ENCODE measurements at regions not wholly inside any gene's neighbourhood (a gene's known extent, or its start where the extent isn't known, plus 50 kb on each side); places are given as distances from the start of the nearest gene placed in this dataset.

DNA sequence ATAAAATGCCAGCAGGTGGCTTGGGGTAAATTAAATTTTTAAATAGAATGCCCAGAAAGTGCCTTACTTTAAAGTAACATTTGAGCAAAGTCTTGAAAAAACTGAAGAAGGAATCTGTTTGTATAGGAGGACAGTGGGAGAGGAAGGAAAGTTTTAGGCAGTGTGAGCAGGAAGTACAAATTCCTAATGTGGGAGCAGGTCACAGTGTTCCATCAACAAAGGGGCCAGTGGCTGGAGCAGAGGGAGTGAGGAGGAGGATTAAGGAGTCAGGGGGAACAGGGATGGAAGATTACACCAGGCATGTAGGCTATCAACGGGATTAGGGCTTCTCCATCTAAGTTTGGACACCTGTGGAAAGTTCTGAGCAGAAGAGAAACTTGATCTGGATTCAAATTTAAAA lies 439.2 kb upstream of the REG3G start:
- H3K9me3 Mint-ChIP-seq = peaks cover 29% of the 10 kb centered on the region
- no peaks in the 10 kb centered on the region for H3K4me1 Mint-ChIP-seq
- no peak overlapping the region for H3K4me3 Mint-ChIP-seq

GRCh38 chr2:78589871-78590270 lies 435.6 kb upstream of the REG3G start:
- Mint-ChIP-seq H3K27ac (no peak overlapping the region), H3K36me3 (no peaks in the 10 kb centered on the region), H3K9me3 (peaks cover 31% of the 10 kb centered on the region), H3K4me1 (no peaks in the 10 kb centered on the region), H3K4me3 (no peak overlapping the region)
- DNase-seq (ENCODE audit: low spot score in 2 of 2) (no peak), ATAC-seq (no peak)

More for the DNA sequence above, 439.2 kb upstream of the REG3G start:
- Mint-ChIP-seq H3K27ac (no peak overlapping the region), H3K36me3 (no peaks in the 10 kb centered on the region)
- DNase-seq (ENCODE audit: low spot score in 2 of 2) (no peak), ATAC-seq (no peak)

DNA sequence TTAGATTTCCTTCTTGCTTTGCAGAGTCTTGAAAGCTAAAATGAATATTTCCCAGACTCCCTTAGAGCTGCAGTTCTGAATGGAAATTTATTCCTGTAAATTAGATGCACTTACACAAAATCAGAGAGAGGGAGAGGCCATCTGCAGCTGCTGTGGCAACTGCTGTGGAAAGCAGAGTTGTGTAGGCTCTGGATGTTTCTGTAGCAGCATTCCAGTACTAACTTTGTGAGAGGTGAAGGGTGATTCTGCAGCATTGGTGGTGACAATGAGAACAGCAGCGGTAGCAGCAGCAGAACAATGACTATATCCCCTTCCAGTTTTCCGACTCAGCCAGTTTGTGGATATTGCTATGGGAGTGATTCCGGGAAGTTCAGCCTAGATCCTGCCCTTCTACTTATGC lies 433.0 kb upstream of the REG3G start:
- H3K36me3 Mint-ChIP-seq = no peaks in the 10 kb centered on the region
- no peaks in the 10 kb centered on the region for H3K4me1 Mint-ChIP-seq
- no peak overlapping the region for H3K4me3 Mint-ChIP-seq
- ATAC-seq (no peak), DNase-seq (ENCODE audit: low spot score in 2 of 2) (no peak)
- no peak overlapping the region for H3K27ac Mint-ChIP-seq
- H3K9me3 Mint-ChIP-seq = peaks cover 22% of the 10 kb centered on the region

- ATAC-seq (no peak), DNase-seq (ENCODE audit: low spot score in 2 of 2) (no peak)
- Mint-ChIP-seq H3K27ac (no peak overlapping the region), H3K9me3 (peaks cover 6% of the 10 kb centered on the region), H3K36me3 (no peaks in the 10 kb centered on the region), H3K4me3 (no peak overlapping the region), H3K4me1 (no peaks in the 10 kb centered on the region)
These were observed 424.4 kb upstream of the REG3G start for GRCh38 chr2:78601113-78601512.

- peaks cover 3% of the 10 kb centered on the region for H3K9me3 Mint-ChIP-seq
- ATAC-seq (no peak), DNase-seq (ENCODE audit: low spot score in 2 of 2) (no peak)
- H3K36me3 Mint-ChIP-seq = no peaks in the 10 kb centered on the region
- H3K4me3 Mint-ChIP-seq = no peak overlapping the region
- no peaks in the 10 kb centered on the region for H3K4me1 Mint-ChIP-seq
- no peak overlapping the region for H3K27ac Mint-ChIP-seq
These were observed 422.6 kb upstream of the REG3G start for GRCh38 chr2:78602862-78603261.

GRCh38 chr2:78606895-78607294 lies 418.6 kb upstream of the REG3G start:
- H3K36me3 Mint-ChIP-seq = no peaks in the 10 kb centered on the region
- peaks cover 13% of the 10 kb centered on the region for H3K9me3 Mint-ChIP-seq
- H3K4me3 Mint-ChIP-seq = no peak overlapping the region

GRCh38 chr2:78614726-78615125 lies 410.8 kb upstream of the REG3G start:
- Mint-ChIP-seq H3K4me3 (no peak overlapping the region), H3K9me3 (peaks cover 17% of the 10 kb centered on the region), H3K27ac (no peak overlapping the region), H3K4me1 (no peaks in the 10 kb centered on the region), H3K36me3 (no peaks in the 10 kb centered on the region)
- ATAC-seq (no peak), DNase-seq (ENCODE audit: low spot score in 2 of 2) (no peak)

More at GRCh38 chr2:78606895-78607294, 418.6 kb upstream of the REG3G start:
- no peak for ATAC-seq
- DNase-seq (ENCODE audit: low spot score in 2 of 2) = no peak
- no peaks in the 10 kb centered on the region for H3K4me1 Mint-ChIP-seq
- no peak overlapping the region for H3K27ac Mint-ChIP-seq

- no peak for ATAC-seq
- Mint-ChIP-seq H3K9me3 (peaks cover 14% of the 10 kb centered on the region), H3K4me3 (no peak overlapping the region), H3K4me1 (no peaks in the 10 kb centered on the region), H3K27ac (no peak overlapping the region), H3K36me3 (no peaks in the 10 kb centered on the region)
- no peak for DNase-seq (ENCODE audit: low spot score in 2 of 2)
These were observed 409.5 kb upstream of the REG3G start for GRCh38 chr2:78615956-78616355.

DNA sequence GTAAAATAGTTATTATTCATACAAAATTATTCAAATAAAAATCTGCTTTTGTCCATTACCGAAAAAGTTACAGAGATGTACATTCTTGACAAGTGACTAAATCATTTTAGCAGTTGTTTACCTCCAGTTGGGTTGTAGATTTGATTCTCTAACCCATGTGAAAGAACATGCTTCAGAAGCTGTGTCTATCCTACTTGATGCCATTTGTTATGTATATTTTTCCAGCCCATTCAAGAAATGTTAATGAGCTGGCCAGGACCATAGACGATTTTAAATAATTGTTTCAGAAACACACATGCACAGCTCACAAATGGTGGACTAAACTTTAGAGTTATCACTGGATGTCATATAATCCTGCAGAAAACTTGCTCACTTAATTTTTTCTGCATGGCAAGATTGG lies 391.1 kb upstream of the REG3G start:
- no peak overlapping the region for H3K27ac Mint-ChIP-seq
- H3K36me3 Mint-ChIP-seq = no peaks in the 10 kb centered on the region
- H3K9me3 Mint-ChIP-seq = peaks cover 22% of the 10 kb centered on the region
- DNase-seq (ENCODE audit: low spot score in 2 of 2) (no peak), ATAC-seq (no peak)
- no peak overlapping the region for H3K4me3 Mint-ChIP-seq
- H3K4me1 Mint-ChIP-seq = no peaks in the 10 kb centered on the region

- no peak for ATAC-seq
These were observed 380.6 kb upstream of the REG3G start for GRCh38 chr2:78644854-78645253.

GRCh38 chr2:78646533-78647364 lies 378.8 kb upstream of the REG3G start:
- no peak overlapping the region for H3K27ac Mint-ChIP-seq
- no peak overlapping the region for H3K4me3 Mint-ChIP-seq
- no peak for DNase-seq (ENCODE audit: low spot score in 2 of 2)
- peaks cover 25% of the 10 kb centered on the region for H3K9me3 Mint-ChIP-seq
- no peak for ATAC-seq
- H3K36me3 Mint-ChIP-seq = no peaks in the 10 kb centered on the region
- no peaks in the 10 kb centered on the region for H3K4me1 Mint-ChIP-seq

More at GRCh38 chr2:78644854-78645253, 380.6 kb upstream of the REG3G start:
- no peaks in the 10 kb centered on the region for H3K4me1 Mint-ChIP-seq
- DNase-seq (ENCODE audit: low spot score in 2 of 2) = no peak
- H3K9me3 Mint-ChIP-seq = peaks cover 14% of the 10 kb centered on the region
- H3K27ac Mint-ChIP-seq = no peak overlapping the region
- no peak overlapping the region for H3K4me3 Mint-ChIP-seq
- H3K36me3 Mint-ChIP-seq = peaks cover 4% of the 10 kb centered on the region

GRCh38 chr2:78648558-78648957 lies 376.9 kb upstream of the REG3G start:
- peaks cover 33% of the 10 kb centered on the region for H3K9me3 Mint-ChIP-seq
- no peak for ATAC-seq
- H3K4me1 Mint-ChIP-seq = no peaks in the 10 kb centered on the region
- H3K27ac Mint-ChIP-seq = no peak overlapping the region
- H3K4me3 Mint-ChIP-seq = no peak overlapping the region
- H3K36me3 Mint-ChIP-seq = no peaks in the 10 kb centered on the region
- no peak for DNase-seq (ENCODE audit: low spot score in 2 of 2)

DNA sequence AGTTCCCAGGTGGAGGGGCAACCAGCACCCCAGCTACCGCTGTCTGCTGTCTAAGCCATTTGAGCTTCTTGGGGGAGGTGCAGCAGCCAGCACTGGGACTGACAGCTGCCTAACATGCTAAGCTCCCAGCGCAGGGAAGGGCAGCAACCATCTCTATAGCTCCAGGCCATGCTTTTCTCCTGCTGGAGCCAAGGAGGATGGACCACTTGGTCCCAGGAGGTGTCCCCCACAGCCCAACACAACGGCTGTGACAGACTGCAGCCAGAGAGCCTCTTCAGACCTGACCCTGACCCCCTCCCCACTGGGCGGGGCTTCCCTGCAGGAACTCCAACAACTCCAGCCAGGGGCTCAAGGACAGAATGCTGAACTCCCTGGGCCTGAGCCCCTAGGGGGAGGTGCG lies 370.6 kb upstream of the REG3G start:
- H3K36me3 Mint-ChIP-seq = no peaks in the 10 kb centered on the region
- peaks cover 50% of the 10 kb centered on the region for H3K9me3 Mint-ChIP-seq
- DNase-seq (ENCODE audit: low spot score in 2 of 2) = no peak
- ATAC-seq = no peak
- H3K4me1 Mint-ChIP-seq = no peaks in the 10 kb centered on the region
- no peak overlapping the region for H3K27ac Mint-ChIP-seq
- H3K4me3 Mint-ChIP-seq = no peak overlapping the region

DNA sequence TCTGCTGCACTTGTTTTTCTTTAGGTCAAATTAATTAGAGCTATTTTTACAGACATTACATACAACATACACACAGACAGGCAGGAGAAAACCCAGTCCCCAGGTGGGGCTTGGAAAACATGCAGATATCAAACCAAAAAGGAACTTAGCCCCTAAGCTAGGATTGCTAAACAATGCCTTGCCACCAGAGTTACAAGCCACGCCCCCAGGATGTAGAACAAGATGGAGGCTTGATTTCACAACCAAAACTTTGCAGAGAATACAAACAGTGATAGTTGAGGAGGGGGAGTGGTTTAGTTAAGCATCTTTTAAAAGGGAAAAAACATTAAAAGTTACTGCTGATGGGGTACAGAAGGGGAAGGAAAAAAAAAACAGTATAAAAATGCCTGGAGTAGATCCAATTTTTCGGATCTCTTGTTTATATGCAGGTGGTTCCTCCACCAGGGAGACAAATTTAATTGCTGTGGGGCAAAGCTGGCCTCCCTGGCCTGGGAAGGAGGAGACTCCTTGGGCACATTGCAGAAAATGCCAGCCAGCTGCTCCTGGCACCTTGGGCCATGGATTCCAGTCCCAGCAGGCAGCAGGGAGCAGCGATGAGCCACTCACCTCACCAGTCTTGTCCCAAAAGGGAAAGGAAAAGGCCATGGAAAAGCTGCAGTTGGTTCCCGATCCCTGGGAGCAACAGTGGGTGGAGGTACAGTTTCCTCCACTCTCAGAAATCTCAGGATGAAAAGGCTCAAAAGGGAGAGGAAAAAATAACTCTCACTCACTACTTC lies 348.4 kb upstream of the REG3G start:
- no peak overlapping the region for H3K27ac Mint-ChIP-seq
- H3K4me3 Mint-ChIP-seq = no peak overlapping the region
- peaks cover 15% of the 10 kb centered on the region for H3K9me3 Mint-ChIP-seq
- DNase-seq (ENCODE audit: low spot score in 2 of 2) (no peak), ATAC-seq (no peak)
- no peaks in the 10 kb centered on the region for H3K36me3 Mint-ChIP-seq
- no peaks in the 10 kb centered on the region for H3K4me1 Mint-ChIP-seq

DNA sequence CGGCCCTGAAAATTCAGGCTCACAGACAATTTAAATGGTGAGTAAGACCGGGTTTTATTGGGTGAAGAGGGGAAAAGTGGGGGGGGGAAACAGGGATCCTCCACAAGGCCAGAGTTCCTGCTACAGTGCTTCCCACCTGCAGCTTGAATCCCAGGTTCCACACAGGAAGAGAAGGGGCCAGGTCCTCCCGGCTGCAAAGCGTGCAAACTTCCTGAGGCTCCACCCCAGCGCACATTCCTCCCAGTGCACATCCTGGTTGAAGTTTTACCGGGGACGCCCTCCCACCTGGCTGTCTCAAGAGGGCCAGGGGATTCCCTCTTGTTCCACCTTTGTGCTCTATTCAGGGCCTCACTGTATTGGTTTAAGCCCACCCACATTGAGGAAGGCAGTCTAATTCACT lies 347.7 kb upstream of the REG3G start:
- Mint-ChIP-seq H3K27ac (no peak overlapping the region), H3K4me1 (no peaks in the 10 kb centered on the region), H3K4me3 (no peak overlapping the region), H3K9me3 (peaks cover 17% of the 10 kb centered on the region), H3K36me3 (no peaks in the 10 kb centered on the region)
- no peak for ATAC-seq
- DNase-seq (ENCODE audit: low spot score in 2 of 2) = no peak

DNA sequence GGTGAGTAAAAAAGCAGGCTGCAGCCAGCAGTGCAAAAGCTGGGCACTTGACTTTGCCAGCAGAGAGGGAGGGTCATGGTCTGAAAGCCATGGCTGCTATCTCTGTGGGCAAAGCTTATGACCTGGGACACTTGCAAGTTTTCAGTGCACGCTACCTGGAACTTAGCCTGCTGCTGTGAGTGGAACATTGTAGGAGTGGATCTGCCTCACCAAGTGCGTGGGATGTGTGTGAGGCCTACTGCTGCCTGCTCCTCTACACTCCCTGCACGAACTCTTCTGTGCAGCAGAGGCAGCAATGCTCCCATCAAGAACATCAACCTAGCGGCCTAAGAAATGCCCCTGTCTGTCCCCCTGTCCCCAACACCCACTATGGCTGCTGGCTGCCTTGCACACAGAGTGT lies 344.1 kb upstream of the REG3G start:
- H3K36me3 Mint-ChIP-seq = no peaks in the 10 kb centered on the region
- no peaks in the 10 kb centered on the region for H3K4me1 Mint-ChIP-seq
- no peak overlapping the region for H3K27ac Mint-ChIP-seq
- H3K4me3 Mint-ChIP-seq = no peak overlapping the region
- H3K9me3 Mint-ChIP-seq = peaks cover 26% of the 10 kb centered on the region
- ATAC-seq (no peak), DNase-seq (ENCODE audit: low spot score in 2 of 2) (no peak)

Data from stimulated activated effector memory CD8-positive, alpha-beta T cell treated with anti-CD3 and anti-CD28 coated beads, Interleukin-12 subunit alpha, Interleukin-12 subunit beta, amount 100 ng/mL, for 72 hours (primary cell).